NCI-H1436 (cell line): ENCODE measurements at regions not wholly inside any gene's neighbourhood (a gene's known extent, or its start where the extent isn't known, plus 50 kb on each side); places are given as distances from the start of the nearest gene placed in this dataset.

Experiments used
- DNase-seq: peaks from one replicate; lab custom pipeline; 2025; lab: John Stamatoyannopoulos, UW

DNA sequence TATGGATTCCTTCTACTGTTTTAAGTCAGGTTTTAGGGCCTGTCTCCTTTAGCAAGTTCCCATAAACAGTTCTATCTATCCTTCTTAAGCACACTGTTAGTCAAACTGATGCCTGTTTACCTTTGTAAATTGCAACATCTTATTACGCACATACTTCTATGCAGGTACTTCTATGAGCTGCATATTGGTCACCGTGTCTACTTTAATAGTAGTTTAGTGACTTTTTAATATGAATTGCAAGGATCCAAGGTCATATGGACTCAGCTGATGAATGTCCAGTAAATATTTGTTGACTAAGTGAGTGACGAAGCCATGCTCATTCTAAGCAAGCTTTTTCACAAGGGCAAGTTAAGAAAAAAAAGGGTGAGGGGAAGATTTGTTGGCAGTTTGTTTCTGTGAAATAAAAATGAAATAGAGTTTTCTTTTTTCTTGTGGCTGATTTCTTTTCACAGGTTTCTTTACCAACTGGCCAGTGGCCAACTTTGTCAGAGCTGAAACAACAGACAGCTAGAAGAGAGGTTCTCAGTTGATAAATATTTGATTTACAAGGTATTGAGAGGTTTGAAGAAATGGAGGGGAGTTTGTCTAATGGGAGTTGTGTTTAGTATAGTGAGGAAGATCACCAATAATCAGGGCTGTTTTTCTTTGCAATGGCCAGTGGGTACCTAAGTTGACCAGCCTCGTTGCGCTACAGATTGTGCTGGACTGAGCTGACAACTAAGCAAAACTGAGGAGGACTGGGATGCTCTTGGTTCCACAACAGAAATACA lies 141.1 kb downstream of the SLC15A5 start:
- DNase-seq, result no peak

DNA sequence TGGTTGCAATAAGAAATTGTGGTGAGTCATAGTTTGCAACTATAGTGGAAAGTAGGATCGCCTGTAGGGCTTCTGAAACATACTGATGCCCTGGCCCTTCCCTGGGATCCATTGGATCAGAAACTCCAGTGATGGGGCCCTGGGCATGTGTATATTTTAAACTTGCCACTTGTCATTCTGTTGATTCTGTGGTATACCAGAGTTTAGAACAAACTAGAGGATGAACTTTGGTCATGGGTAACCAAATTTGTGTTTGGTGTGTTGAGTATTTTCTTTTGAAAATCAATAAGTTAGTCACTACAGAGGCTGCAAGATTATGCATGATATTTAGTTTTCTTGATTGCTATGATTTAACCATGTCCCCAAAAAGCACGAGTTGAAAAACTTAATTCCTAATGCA lies 142.2 kb downstream of the SLC15A5 start:
- no peak for DNase-seq

DNA sequence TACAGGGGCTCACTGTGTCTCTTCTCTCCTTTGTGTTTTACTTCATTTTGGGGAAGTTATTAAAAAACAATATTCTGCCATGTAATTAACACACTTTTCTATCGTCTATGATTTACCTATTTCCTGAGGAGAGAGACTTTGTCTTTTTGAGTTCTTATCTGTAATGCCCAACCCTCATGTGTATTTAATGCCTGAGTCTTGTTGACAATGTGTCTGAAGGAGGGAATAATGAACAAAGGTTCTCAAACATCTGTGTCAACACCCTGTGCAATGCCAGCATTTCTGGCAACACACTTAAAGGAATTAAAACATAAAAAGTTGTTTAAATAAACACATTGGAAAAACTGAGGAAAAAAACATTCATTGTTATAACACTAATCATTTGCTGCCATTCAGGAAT lies 147.1 kb downstream of the SLC15A5 start:
- DNase-seq, result no peak

DNA sequence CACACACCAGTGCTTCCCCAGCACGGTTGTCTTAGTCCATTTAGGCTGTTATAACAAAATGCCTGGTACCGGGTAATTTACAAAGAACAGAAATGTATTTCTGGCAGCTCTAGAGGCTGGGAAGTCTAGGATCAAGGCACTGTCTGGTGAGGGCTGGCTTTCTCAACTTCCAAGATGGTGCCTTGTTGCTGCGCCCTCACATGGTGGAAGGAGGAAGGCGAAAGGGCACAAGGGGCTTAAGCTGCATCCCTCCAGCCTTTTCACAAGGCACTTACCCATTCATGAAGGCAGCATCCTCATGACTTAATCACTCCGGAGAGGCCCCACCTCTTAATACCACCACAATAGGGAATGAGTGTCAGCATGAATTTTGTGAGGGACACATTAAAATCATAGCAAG lies 155.5 kb downstream of the SLC15A5 start:
- DNase-seq, result no peak

DNA sequence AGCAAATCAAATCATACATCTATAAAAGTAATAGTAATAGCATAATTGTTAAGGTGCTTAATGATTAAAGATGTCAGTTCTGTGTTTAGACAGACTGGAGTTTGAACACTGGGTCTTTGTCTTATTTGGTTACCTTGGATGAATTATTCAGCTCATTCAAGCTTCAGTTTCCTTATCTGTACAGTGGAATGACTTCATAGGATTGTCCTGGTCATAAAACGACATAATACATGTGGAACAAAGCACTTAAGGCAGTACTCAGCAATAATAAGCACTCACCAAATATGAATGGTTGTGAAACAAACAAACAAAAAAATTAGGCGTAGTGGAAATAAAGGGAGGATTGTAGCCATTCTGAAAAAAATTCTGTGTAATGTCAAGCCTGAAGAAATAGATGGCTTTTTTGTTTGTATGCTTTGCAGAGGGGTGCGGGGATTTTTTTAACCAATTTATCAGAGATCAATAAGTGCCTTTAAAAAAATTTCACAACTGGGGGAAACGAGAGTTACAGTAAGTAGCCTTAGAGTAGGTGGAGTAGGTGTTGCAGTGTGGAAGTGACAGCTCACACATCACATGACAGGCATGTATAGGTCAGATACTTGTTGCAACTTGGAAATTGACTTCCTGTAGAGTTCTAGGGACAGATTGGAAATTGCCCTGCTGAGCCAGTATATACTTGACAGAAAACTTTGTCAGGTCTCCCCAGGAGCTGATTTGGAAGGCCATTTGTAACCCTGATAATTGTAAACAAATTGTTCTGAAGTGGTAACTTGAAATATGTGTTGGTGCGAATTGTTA lies 157.7 kb downstream of the SLC15A5 start:
- no peak for DNase-seq

DNA sequence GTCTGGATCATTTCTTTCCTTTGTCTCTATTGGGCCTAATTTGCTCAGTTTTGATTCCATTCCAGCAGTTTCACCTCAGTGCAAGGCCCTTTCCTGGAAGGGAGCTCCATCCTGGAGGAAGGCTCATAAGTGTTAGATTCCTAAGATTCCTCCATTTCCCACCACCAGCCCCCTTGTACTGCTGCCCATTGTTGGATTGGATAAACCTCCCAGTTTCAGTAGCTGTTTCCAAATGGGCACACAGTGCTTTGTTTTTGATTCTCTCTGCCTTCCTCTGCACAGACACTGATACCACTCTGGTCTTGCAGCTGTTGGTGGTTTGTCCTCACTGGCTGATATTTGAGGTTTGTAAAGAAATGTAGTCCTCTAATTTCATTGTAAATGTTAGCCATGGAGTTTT lies 158.9 kb downstream of the SLC15A5 start:
- DNase-seq, result no peak

DNA sequence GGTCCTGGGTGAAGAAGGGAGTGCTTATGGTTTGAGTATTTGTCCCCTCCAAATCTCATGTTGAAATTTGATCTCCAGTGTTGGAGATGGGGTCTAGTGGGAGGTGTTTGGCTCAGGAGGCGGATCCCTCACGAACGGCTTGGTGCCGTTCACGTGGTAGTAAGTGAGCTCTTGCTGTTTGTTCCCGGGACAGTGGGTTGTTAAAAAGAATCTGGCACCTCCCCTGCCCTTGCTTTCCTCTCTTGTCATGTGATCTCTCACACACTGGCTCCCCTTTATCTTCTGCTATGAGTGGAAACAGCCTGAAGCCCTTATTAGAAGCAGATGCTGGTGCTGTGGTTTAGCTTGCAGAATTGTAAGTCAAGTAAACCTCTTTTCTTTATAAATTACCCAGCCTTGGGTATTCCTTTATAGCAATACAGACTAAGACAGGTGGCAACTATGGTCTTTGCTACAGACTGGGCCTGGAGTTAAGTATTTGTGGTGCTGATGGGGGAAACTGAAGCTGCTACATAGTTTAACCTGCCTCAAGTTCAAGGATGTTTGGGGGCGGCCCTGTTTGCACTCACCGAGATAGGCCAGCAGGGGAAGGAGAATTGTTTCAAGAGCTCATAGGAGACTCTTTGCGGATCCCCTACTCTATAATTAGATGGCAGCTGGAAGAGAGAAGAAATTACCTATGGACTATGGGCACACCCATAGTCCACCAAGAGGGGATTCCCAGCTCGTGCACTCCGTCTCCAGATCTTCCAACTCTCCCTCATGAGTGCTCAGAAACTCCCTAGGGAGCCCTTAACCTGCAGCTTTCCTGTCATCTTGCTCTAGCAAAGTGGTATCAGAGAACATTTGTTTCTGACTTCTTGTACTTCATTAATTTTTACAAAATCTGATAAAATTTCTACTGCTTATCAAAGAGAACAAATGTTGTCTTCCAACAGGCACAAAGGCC lies 164.6 kb downstream of the SLC15A5 start:
- DNase-seq, result peak; percentile 91

DNA sequence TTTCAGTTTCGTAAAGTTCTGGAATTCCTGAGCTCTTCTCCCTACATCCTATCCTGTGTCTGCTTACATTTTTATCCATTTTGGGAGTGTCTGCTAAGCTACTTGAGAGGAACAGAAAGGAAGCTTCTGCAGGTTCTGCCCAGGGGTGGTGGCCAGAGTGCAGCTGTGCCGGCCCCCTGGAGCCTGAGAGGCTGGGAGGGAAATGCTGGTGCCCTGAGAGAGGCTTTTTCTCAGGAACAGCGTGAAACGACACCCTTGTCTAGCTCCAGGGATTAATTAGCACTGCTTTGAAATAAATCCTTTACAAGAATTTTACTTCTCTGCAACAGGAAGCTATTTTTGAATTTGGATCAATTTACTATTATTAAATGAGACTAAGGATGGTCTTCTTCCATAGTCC lies 165.4 kb downstream of the SLC15A5 start:
- no peak for DNase-seq

DNA sequence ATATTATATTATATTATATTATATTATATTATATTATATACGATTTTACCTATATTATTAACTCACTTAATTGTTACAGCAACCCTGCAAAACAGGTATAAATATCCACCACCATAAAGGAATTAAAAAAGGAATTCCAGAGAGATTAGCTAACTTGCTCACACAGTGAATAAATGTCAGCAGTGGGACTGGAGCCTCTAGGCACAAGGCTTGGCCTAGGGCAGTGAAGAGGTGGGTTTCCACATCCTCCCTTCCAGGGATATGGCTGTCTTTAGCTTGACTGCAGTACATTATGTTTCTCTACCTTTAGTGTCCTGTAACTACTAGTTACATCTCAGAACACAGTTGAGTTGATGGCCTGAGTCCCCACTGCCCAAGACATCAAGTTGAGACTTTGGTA lies 166.9 kb downstream of the SLC15A5 start:
- no peak for DNase-seq

DNA sequence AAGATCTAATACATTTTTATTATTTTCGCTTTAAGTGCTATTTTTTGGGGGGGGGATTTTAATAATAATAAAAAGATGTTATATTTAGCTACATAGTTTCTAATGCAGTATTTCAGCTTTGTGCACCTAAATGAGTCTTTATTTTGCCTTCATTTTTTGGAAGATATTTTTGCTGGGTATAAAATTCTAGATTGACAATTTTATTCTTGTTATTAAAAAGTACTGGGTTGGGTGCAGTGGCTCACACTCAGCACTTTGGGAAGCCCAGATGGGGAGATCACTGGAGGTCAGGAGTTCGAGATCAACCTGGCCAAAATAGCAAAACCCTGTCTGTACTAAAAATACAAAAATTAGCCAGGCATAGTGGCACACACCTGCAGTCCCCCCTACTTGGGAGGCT lies 173.6 kb downstream of the SLC15A5 start:
- no peak for DNase-seq

DNA sequence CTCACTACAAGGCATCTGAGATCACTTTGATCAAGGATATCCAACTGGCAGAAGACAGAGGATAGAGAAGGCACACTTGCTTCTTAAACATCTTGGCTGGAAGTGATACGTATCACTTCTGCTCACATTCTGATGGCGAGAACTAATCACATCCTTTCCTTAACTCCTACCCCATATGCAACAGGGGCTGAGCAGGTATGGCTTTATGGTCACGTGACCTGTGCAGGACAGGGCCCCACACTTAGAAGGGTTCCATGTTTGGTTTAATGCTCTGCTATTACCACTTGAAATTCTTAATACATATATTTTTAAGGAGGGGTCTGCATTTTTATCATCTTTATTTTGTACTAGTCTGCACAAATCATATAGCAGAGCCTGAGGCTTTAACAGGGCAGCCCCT lies 177.3 kb downstream of the SLC15A5 start:
- no peak for DNase-seq

DNA sequence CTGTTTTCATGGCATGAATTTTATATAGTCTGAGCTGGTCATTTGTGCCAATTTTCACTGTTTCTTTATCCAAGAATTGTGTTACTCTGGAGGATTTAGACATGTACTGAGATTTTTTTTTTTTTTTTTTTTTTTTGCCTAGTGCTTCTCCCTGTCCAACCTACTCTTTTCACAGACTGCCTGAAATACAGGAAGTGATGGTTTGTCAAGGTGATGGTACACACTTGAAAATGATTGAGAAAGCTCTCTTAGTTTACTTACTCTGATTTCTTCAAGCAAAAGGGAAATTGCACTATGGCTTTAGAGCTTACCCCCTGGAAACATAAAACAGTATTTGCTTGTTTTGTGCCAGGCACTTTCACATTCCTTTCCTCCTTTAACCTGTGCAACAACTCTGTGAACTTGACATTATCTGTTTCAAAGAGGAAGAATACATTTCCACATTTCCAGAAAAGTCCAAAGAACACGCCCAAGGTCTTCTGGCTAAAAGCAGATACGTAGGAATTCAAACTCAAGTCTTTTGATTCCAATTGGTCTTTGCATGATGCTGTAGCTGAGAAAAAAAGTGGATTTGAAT lies 181.1 kb downstream of the SLC15A5 start:
- no peak for DNase-seq

DNA sequence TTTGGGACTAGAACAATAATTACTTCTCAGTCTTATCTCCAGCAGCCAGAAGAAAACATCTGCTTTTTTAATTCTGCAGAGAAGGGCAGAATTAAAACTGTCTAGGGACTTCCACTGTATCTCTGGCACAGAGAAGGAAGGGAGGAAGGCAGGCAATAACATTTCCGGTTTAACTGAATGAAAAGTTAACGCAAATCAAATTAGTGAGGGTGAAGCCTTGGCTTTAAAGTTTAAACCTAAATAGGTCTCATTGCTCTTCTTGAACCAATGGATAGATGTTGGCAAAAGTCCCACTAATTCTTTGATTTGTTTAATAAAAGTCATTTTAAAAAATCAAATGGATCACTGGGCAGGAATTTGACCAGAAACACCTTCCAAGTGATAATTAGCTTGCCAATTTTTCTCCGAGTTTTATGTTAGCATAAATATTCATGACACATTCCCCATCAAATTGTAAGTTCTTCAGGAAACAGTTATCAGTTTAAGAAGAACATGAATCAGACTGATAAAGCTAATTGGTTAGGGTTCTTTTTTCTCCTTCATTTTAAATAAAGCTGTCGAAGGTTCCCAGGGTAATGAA lies 181.9 kb downstream of the SLC15A5 start:
- DNase-seq, result no peak

DNA sequence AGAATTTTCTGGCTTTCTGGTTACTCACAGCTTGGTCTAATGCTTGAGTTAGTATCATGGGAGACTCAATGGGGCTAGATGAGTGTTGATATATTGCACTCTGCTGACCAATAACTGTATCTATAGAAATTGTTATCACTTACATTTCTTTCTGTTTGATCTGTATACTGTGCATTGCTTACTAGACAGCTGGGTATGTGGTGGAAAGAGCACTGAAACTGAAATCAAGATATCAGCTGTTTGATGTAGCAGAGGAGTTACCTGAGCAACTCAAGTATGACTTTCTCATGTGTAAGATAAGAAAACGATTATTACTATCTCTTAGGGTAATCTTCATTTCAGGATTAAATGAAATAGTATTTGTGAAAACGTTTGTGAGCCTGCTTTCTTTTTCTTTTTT lies 183.0 kb downstream of the SLC15A5 start:
- no peak for DNase-seq

DNA sequence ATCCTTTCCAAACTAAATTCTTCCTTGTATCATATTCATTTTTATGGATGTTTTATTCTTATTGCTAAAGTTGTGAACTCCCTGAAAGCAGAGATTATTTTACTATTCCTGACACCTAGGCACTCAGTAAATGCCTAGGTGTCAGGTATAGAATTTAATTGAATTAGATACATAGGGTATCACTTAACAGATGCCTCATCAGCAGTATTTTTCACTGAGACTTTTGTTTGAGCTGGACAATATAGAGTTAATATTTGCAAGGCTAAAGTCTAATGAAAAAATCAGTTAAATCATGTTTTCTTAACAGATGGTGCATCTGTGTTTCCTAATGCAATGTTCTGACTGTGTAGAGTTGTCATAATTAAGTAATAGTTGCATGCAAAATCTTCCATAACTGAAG lies 182.7 kb downstream of the DERA start:
- DNase-seq, result no peak

DNA sequence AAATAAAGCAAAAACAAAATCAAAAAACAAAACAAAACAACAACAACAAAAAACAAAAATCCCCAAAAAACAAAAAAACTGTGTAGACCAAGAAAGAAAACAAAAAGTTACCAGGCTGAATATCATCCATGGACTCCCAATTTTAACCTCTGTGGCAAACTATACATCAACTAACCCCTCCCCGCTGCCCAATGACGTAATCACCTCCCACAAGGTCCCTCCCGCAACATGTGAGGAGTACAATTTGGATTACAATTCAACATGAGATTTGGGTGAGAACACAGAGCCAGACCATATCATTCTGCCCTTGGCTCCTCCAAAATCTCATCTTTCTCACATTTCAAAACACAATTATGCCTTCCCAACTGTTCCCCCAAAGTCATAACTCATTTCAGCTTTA lies 179.8 kb downstream of the DERA start:
- DNase-seq, result no peak

DNA sequence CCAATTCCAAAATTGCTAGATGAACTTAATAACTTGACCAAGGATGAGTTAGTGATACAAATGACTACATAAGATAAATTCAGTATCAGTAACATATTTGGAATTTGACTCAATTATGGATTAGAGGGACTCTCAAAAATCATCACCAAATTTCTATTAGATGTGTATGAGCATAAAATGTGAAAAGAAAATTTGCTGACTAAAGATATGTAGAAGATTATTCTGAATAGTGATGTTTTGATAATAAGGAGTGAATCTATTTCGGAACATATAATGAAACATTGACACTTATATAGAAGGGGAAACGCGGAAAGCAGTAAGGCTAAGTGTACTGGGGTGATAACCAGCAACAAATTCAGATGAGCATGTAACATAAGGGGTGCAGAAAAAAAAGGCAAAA lies 177.3 kb downstream of the DERA start:
- DNase-seq, result no peak
